NCI-H2227 (cell line): ENCODE measurements at regions not wholly inside any gene's neighbourhood (a gene's known extent, or its start where the extent isn't known, plus 50 kb on each side); places are given as distances from the start of the nearest gene placed in this dataset.
"Not testable (repeated sequence)": the region's sequence is repeated elsewhere in the genome, so short reads cannot be mapped to it uniquely, and the experiment has no call there.

Source experiments
- DNase-seq: peaks from one replicate; lab custom pipeline; 2025; ENCODE audit not compliant: unreplicated experiment; lab: John Stamatoyannopoulos, UW

DNA sequence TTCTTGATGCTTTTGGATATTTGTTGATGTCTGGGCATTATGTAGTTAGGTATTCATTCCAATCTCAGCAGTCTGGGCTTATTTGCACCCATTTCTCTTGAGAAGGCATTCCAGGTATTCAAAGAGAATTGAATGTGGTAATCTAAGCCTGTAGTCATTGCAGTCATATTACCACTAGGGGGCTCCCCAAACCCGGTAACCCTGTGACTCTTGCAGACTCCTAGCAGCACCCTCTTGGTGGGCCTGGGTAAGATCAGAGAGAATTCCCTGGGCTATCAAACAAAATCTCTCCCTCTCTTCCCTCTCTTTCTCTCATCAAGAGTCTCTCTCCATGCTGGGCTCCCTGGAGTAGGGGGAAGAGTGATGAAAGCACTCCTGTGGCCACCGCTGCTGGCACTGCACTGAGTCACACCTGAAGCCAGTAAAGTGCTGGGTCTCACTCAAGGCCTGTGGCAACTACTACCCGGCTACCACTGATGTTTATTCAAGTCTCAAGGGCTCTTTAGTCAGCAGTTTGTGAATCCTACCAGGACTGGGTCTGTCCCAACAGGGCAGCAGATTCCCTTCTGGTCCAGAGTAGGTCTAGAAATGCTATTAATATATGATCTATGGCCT lies 187.7 kb upstream of the NUDT10 start:
- peak; percentile 56 for DNase-seq

DNA sequence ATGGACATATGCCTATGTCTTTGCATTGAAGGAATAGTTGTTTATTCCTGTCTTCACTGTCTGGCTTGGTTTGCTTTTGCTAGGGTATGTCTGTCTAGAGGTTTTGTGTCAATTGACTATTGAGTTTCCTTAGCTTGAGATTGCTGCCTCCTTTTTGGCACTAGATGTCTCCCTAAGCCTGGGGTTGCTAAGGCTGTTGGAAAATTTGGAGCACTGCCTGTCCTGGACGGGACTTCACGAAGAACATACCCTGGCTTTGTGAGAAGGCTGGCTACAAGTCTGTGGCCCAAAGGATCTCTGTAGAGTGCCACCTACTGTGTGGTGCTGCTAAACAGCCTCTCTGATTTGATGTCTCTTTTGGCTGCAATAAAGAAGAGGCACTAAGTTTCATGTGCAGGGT lies 183.8 kb upstream of the NUDT10 start:
- no peak for DNase-seq

GRCh38 chrX:51151734-51152133 lies 180.9 kb upstream of the NUDT10 start:
- DNase-seq, result no peak

- DNase-seq, result no peak
Measured at GRCh38 chrX:51155157-51155556, 177.5 kb upstream of the NUDT10 start.

DNA sequence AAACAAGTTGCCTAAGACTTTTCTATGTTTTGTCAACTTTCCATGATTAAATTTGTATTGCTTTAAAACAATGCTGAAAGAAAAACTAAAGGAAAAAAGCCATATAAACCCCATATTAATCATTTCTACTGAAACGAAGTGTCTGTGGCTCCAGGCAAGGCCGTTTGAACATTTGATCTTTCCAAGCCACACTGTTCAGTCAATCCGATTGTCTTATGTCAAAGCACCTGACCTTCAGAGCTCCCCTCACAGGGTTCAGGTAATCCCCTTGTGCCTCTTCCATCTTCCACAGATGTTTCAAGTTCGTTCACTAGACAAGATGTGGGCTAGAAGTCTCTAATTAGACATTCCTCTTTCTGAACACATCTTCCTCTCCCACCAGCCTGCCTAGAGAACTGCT lies 177.1 kb upstream of the NUDT10 start:
- no peak for DNase-seq

DNA sequence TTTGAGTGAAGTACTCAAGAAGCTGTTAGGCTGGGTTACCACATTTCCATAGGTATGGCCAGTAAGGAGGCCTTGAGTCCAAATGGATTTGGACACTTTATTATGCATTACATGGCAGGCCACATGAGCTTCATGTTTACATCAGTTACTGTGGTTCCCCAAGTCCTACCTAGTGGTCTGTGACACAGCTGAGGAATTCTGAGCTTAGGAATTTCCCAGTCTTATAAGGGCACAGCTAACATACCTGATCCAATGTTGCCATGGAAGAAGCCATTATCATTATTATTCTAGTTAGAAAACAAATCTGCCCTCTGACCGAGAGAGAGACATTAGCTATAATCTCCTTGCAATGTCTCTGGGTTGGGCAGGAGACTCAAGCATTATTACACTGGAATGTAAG lies 174.4 kb upstream of the NUDT10 start:
- no peak for DNase-seq

DNA sequence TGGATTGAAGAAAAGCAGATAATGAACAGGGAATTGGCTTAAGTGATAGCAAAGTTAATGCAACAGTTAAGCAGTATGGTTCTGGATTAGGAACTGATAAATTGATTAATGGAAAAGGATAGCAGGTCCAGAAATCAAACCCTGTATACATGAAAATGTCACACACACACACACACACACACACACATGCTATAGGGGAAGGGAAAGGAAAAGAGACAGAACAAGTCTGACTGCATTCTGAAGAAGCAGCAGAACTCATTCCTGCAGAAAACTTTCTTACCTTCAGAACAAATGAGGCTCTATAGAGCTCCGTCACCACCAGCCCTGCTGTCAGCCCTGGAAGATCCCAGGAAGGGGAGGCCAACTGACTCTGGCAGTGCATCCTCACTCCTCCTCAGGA lies 173.2 kb upstream of the NUDT10 start:
- DNase-seq, result not testable (repeated sequence)

- DNase-seq, result no peak
Measured at GRCh38 chrX:51163730-51164129, 168.9 kb upstream of the NUDT10 start.

- DNase-seq, result not testable (repeated sequence)
Measured at GRCh38 chrX:51178356-51178900, 154.2 kb upstream of the NUDT10 start.

DNA sequence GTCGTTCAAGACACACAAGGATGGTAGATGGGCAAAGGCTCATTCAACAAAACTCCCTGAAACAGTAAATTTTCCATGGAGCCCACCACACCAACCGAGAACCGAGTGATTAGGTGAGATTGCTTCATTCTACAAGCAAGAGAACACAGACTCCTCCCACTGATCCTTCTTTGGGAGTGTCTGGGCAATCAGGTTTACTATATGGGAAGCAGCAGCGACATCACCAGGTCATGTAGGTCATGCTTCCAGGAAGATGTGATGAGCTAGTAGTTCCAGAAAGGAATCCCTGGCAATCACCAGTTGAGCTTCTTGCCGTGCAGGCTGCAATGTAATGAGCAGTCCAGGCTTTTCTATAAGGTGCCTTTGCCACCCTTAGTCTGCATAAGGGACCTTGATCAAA lies 152.8 kb upstream of the NUDT10 start:
- DNase-seq, result not testable (repeated sequence)

GRCh38 chrX:51182545-51182944 lies 150.1 kb upstream of the NUDT10 start:
- no peak for DNase-seq

DNA sequence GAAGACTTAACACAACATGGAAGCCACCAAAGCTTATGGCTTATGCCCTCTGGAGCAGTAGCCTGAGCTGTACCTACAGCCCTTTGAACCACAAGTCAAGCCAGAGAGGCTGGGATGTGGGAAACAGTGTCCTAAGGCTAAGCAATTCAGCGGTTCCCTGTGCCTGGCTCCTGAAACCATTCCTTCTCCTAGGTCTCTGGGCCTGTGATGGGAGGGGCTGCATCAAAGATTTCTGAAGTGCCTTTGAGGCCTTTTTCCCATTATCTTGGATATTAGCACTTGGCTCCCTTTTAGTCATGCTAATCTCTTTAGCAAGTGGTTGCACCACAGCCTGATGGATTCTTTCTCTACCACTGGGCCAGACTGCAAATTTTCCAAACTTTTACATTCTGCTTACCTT lies 140.5 kb upstream of the NUDT10 start:
- DNase-seq, result no peak

- no peak for DNase-seq
Measured at GRCh38 chrX:51215266-51215665, 117.4 kb upstream of the NUDT10 start.

- DNase-seq, result no peak
Measured at GRCh38 chrX:51215856-51216255, 116.8 kb upstream of the NUDT10 start.

- no peak for DNase-seq
Measured at GRCh38 chrX:51242212-51242611, 90.4 kb upstream of the NUDT10 start.

GRCh38 chrX:51257490-51257889 lies 75.1 kb upstream of the NUDT10 start:
- no peak for DNase-seq

GRCh38 chrX:51262271-51262670 lies 70.4 kb upstream of the NUDT10 start:
- DNase-seq, result not testable (repeated sequence)

GRCh38 chrX:51272638-51273037 lies 60.0 kb upstream of the NUDT10 start:
- DNase-seq, result no peak

- no peak for DNase-seq
Measured at GRCh38 chrX:51281758-51282318, 50.8 kb upstream of the NUDT10 start.
